ENCODE measurements at regions not wholly inside any gene's neighbourhood (a gene's known extent, or its start where the extent isn't known, plus 50 kb on each side); places are given as distances from the start of the nearest gene placed in this dataset.

- TF ChIP-seq CTCF (IDR thresholded peaks at IDR 0.05; ENCODE audit: low read depth, low read length) (no peak), POLR2A (IDR thresholded peaks at IDR 0.05; ENCODE audit: extremely low read depth, insufficient read length) (no peak), MAX (IDR thresholded peaks at IDR 0.05; ENCODE audit: low read depth, low read length) (no peak), MYC (IDR thresholded peaks at IDR 0.05; ENCODE audit: low read depth, low read length) (no peak)
Measured at GRCh38 chr4:100780126-100780525, 262.3 kb upstream of the EMCN start.
